ENCODE measurements at regions not wholly inside any gene's neighbourhood (a gene's known extent, or its start where the extent isn't known, plus 50 kb on each side); places are given as distances from the start of the nearest gene placed in this dataset.

- ATAC-seq (ENCODE audit: insufficient read depth, low FRiP score) (no peak), DNase-seq (no peak)
- WGBS, 2 donors = 90 to 91% methylated on average over 8 of the region's 8 CpGs
- Histone ChIP-seq H3K4me1 (ENCODE audit: control insufficient read depth in 5 of 5, insufficient read depth in 5 of 5, low read length in 5 of 5) (peaks cover 0 to 1% (median 0%) of the 10 kb centered on the region in 5 donors), H3K27me3 (ENCODE audit: control insufficient read depth in 3 of 3, insufficient read depth in 3 of 3, low read length in 2 of 3) (no peaks in the 10 kb centered on the region), H3K36me3 (ENCODE audit: control insufficient read depth in 4 of 4, insufficient read depth in 4 of 4, low read length in 4 of 4) (no peaks in the 10 kb centered on the region), H3K27ac (ENCODE audit: low read depth in 1 of 2, low read length in 1 of 2) (no peak overlapping the region), H3K4me3 (no peak overlapping the region), H3K9ac (ENCODE audit: insufficient read depth in 1 of 2, low read length in 2 of 2) (no peak overlapping the region), H3K9me3 (ENCODE audit: control insufficient read depth in 4 of 4, insufficient read depth in 3 of 4, low read length in 3 of 4) (no peaks in the 10 kb centered on the region)
- TF ChIP-seq, protein P1, sequence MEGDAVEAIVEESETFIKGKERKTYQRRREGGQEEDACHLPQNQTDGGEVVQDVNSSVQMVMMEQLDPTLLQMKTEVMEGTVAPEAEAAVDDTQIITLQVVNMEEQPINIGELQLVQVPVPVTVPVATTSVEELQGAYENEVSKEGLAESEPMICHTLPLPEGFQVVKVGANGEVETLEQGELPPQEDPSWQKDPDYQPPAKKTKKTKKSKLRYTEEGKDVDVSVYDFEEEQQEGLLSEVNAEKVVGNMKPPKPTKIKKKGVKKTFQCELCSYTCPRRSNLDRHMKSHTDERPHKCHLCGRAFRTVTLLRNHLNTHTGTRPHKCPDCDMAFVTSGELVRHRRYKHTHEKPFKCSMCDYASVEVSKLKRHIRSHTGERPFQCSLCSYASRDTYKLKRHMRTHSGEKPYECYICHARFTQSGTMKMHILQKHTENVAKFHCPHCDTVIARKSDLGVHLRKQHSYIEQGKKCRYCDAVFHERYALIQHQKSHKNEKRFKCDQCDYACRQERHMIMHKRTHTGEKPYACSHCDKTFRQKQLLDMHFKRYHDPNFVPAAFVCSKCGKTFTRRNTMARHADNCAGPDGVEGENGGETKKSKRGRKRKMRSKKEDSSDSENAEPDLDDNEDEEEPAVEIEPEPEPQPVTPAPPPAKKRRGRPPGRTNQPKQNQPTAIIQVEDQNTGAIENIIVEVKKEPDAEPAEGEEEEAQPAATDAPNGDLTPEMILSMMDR (IDR thresholded peaks at IDR 0.05; ENCODE audit: control extremely low read depth, extremely low read depth) = no peak
Measured at GRCh38 chr9:107931071-107931715, 441.6 kb upstream of the KLF4 start.

DNA sequence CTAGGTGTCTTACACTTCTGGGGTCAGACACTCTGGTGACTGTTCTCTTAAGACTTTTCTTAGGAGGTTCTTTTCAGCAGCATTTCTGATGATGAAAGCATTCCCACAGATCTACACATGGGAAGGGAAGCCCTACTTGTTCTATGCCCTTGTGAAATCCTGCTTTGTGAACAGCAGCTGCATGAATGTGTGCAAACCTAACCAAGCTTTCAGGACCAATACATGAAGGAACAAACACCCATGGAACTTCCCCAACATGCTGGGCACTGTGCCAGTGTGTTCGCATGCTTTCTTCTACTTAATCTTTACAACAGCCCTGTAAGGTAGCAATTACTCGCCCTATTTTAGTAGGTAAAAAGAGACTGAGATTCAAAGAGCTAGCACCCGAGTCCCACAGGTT lies 439.9 kb upstream of the KLF4 start:
- WGBS, 2 donors = 40 to 45% methylated on average over 3 of the region's 3 CpGs
- no peaks in the 10 kb centered on the region for H3K9me3 ChIP-seq (ENCODE audit: control insufficient read depth in 4 of 4, insufficient read depth in 3 of 4, low read length in 3 of 4)
- H3K27ac ChIP-seq (ENCODE audit: low read depth in 1 of 2, low read length in 1 of 2) = no peak overlapping the region
- peaks cover 0 to 1% (median 0%) of the 10 kb centered on the region in 5 donors for H3K4me1 ChIP-seq (ENCODE audit: control insufficient read depth in 5 of 5, insufficient read depth in 5 of 5, low read length in 5 of 5)
- no peaks in the 10 kb centered on the region for H3K27me3 ChIP-seq (ENCODE audit: control insufficient read depth in 3 of 3, insufficient read depth in 3 of 3, low read length in 2 of 3)
- TF ChIP-seq, protein P1 (IDR thresholded peaks at IDR 0.05; ENCODE audit: control extremely low read depth, extremely low read depth) = no peak
- no peaks in the 10 kb centered on the region for H3K36me3 ChIP-seq (ENCODE audit: control insufficient read depth in 4 of 4, insufficient read depth in 4 of 4, low read length in 4 of 4)
- no peak overlapping the region for H3K9ac ChIP-seq (ENCODE audit: insufficient read depth in 1 of 2, low read length in 2 of 2)
- no peak for ATAC-seq (ENCODE audit: insufficient read depth, low FRiP score)
- DNase-seq = peak; percentile 51 to 71 (median 55)
- no peak overlapping the region for H3K4me3 ChIP-seq

GRCh38 chr9:107928701-107929371 lies 439.3 kb upstream of the KLF4 start:
- DNase-seq (no peak), ATAC-seq (ENCODE audit: insufficient read depth, low FRiP score) (no peak)
- H3K9ac ChIP-seq (ENCODE audit: insufficient read depth in 1 of 2, low read length in 2 of 2) = no peak overlapping the region
- WGBS, 2 donors = 70 to 84% methylated on average over 6 of the region's 6 CpGs
- H3K9me3 ChIP-seq (ENCODE audit: control insufficient read depth in 4 of 4, insufficient read depth in 3 of 4, low read length in 3 of 4) = peaks cover 0 to 2% (median 0%) of the 10 kb centered on the region in 4 donors
- no peak overlapping the region for H3K4me3 ChIP-seq
- no peaks in the 10 kb centered on the region for H3K27me3 ChIP-seq (ENCODE audit: control insufficient read depth in 3 of 3, insufficient read depth in 3 of 3, low read length in 2 of 3)
- TF ChIP-seq, protein P1 (IDR thresholded peaks at IDR 0.05; ENCODE audit: control extremely low read depth, extremely low read depth) = no peak
- H3K4me1 ChIP-seq (ENCODE audit: control insufficient read depth in 5 of 5, insufficient read depth in 5 of 5, low read length in 5 of 5) = peaks cover 0 to 1% (median 0%) of the 10 kb centered on the region in 5 donors
- no peak overlapping the region for H3K27ac ChIP-seq (ENCODE audit: low read depth in 1 of 2, low read length in 1 of 2)
- no peaks in the 10 kb centered on the region for H3K36me3 ChIP-seq (ENCODE audit: control insufficient read depth in 4 of 4, insufficient read depth in 4 of 4, low read length in 4 of 4)
